ENCODE measurements at regions not wholly inside any gene's neighbourhood (a gene's known extent, or its start where the extent isn't known, plus 50 kb on each side); places are given as distances from the start of the nearest gene placed in this dataset.

DNA sequence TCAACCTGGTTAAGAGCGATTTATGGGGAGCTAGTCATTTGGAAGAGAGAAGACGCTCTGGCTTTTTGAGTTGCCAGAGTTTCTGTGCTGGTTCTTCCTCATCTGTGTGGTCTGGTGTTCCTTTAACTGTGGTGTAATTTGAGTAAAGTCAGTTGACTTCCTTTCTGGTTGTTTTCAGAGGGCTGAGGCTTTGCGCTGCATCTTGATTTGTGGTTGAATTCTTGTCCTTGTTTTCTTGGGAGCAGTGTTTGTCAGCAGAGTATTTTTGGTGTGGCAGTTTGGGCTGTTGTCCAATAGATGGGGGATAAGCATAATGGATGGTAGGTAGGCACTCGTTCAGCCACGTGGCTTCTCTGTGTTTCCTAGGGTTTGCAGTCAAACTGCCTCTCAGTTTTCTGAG, 2143.2 kb upstream of the TENM3 start:
- no peak for DNase-seq (ENCODE audit: low read depth)
- H3K4me3 ChIP-seq (ENCODE audit: low read depth, low read length), result no peak overlapping the region
- TF ChIP-seq, protein P1, sequence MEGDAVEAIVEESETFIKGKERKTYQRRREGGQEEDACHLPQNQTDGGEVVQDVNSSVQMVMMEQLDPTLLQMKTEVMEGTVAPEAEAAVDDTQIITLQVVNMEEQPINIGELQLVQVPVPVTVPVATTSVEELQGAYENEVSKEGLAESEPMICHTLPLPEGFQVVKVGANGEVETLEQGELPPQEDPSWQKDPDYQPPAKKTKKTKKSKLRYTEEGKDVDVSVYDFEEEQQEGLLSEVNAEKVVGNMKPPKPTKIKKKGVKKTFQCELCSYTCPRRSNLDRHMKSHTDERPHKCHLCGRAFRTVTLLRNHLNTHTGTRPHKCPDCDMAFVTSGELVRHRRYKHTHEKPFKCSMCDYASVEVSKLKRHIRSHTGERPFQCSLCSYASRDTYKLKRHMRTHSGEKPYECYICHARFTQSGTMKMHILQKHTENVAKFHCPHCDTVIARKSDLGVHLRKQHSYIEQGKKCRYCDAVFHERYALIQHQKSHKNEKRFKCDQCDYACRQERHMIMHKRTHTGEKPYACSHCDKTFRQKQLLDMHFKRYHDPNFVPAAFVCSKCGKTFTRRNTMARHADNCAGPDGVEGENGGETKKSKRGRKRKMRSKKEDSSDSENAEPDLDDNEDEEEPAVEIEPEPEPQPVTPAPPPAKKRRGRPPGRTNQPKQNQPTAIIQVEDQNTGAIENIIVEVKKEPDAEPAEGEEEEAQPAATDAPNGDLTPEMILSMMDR (conservative IDR thresholded peaks at IDR 0.05; ENCODE audit: low read depth, low read length), result no peak

DNA sequence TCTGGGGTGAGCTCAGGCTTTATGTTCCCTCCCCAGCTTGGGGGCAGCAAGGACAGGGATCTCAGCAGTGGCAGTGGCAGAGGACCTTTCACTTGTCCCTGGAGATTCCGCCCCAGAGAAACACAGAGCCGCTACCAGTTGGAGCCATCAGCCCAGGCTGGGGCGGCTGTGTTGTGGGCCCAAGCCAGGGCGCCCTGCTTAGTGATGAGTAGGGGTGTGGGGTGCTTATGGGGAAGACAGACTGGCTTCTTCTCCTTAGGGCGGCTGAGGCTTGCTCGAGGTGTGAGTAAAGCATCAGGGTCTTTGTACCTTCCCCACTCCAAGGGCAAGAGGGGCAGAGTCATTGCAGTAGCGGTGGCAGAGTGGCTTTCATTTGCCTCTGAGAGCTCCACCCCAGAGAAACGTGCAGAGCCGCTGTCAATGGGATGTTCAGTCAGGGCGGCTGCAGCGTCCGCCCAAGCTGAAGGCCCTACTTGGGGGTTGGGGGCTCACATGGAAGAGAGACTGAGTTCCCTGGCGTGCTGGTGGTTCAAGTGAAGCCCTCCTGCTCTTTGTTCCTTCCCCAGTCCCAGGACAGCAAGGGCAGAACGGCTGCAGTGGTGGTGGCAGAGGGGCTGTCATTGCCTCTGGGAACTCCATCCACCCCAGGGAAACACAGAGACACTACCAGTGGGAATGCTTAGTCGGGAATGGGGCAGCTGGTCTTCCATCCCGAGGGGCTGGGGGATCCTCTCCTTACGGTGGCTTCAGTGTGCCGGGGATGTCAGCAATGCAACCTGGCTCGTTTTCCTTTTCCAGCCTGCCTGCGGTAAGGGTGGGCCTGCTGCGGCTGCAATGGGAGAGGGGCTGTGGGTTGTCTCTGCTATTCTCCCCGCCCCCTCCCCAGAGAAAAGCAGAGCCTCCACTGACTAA, 2142.5 kb upstream of the TENM3 start:
- TF ChIP-seq, protein P1 (conservative IDR thresholded peaks at IDR 0.05; ENCODE audit: low read depth, low read length), result no peak
- no peak for DNase-seq (ENCODE audit: low read depth)
- no peak overlapping the region for H3K4me3 ChIP-seq (ENCODE audit: low read depth, low read length)

DNA sequence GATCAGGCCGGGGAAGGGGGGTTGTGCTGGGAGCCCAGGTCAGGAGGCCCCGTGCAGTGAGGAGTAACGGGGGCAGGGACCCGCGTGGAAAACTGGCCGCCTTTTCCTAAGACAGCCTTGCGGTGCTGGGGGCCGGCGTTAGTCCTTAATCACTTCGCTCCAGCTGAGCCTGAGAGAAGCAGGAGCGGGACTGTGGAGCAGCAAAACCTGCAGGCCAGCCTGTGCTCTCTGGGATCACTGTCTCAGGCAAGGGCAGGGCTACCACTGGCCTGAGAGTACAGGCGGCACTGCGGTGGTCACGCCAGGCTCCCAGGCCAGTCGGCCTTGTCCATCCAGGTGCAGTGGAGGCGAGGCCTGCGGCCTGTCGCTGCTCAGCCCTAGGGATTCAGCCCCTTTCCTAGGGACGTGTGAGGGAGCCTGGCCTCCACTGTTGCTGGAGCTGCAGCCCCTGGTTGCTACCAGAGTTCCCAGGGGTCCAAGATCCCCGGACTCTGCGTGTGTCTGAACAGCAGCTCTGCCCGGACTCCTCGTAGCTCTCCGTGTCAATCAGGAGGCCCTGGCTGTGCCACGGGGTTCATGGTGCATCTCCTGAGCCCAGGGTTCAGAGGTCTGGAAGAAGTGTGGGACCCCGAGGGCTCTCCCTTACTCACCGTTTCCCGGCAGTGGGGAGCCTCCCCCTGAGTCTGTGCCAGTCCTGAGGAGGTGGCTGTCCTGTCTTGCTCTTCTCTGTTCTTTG, 2141.7 kb upstream of the TENM3 start:
- DNase-seq (ENCODE audit: low read depth), result no peak
- H3K4me3 ChIP-seq (ENCODE audit: low read depth, low read length), result no peak overlapping the region
- TF ChIP-seq, protein P1 (conservative IDR thresholded peaks at IDR 0.05; ENCODE audit: low read depth, low read length), result no peak

DNA sequence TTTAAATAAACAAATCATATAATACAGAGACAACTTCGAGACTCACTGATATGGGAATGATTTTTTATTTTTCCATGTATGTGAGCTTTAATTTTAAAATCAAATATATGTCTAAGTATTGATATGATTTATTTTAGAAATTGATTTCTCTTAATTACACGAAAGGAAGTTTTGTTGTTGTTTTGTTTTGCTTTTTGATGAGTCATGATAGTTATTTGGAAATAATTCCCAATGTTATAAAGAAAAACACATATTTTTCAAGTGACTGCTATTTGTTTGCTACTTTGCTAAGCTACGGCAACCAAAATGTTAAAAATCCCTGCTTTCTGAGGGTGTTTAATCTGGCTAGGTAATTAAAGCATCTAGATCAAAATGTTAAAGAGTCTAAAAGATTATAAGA, 2139.4 kb upstream of the TENM3 start:
- TF ChIP-seq, protein P1 (conservative IDR thresholded peaks at IDR 0.05; ENCODE audit: low read depth, low read length), result no peak
- H3K4me3 ChIP-seq (ENCODE audit: low read depth, low read length), result no peak overlapping the region
- no peak for DNase-seq (ENCODE audit: low read depth)

DNA sequence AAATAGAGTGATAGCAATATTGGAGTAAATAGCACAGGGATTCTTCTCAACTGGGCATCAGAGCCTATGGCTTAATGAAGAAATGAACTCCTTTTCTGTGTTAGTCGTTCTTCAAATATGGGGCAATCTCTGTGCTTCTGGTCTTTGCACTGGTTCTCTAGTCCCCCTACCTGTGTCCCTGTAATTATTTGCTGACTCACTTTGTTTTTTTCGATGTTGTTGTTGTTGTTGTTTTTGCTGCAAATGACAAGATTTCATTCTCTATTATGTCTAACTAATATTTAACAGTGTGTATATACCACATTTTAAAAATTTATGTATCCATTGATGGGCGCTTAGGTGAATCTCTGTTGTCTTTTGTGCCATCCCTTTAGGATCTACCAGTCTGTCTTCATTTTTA, 2137.8 kb upstream of the TENM3 start:
- DNase-seq (ENCODE audit: low read depth), result no peak
- TF ChIP-seq, protein P1 (conservative IDR thresholded peaks at IDR 0.05; ENCODE audit: low read depth, low read length), result no peak
- H3K4me3 ChIP-seq (ENCODE audit: low read depth, low read length), result no peak overlapping the region

DNA sequence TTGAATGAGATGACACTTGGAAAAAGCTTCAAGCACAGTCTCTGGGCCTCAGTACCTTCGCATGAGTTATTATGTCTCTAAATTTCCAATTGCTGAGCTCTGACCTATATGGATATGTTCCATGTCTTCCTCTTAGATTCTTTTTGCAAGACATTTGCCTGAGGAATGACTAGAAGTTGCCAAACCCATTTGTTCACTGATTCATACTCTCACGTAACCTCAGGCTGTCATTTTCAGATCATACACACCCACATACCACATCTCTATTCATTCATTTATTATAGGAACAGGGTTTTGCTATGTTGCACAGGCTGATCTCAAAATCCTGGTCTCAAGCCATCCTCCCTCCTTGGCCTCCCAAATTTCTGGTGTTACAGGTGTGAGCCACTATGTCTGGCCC, 2137.1 kb upstream of the TENM3 start:
- H3K4me3 ChIP-seq (ENCODE audit: low read depth, low read length), result no peak overlapping the region
- TF ChIP-seq, protein P1 (conservative IDR thresholded peaks at IDR 0.05; ENCODE audit: low read depth, low read length), result no peak
- DNase-seq (ENCODE audit: low read depth), result no peak

Measured in epithelial cell of proximal tubule (primary cell).